HG03066 (cell line): ENCODE measurements at regions not wholly inside any gene's neighbourhood (a gene's known extent, or its start where the extent isn't known, plus 50 kb on each side); places are given as distances from the start of the nearest gene placed in this dataset.
"Not testable (repeated sequence)": the region's sequence is repeated elsewhere in the genome, so short reads cannot be mapped to it uniquely, and the experiment has no call there.

ENCODE experiments used
- ATAC-seq: cut with Tn5 transposase; IDR thresholded peaks from one replicate; pipeline ENCODE4 v1.9.1; 2021; ENCODE audit warnings: low read depth; ENCODE audit not compliant: unreplicated experiment

- ATAC-seq = no peak
These were observed 158.1 kb upstream of the MAMLD1 start for GRCh38 chrX:150205011-150205410.

- no peak for ATAC-seq
These were observed 155.4 kb upstream of the MAMLD1 start for GRCh38 chrX:150207733-150208132.

- ATAC-seq = no peak
These were observed 151.1 kb upstream of the MAMLD1 start for GRCh38 chrX:150211988-150212387.

GRCh38 chrX:150212672-150213480 lies 150.2 kb upstream of the MAMLD1 start:
- ATAC-seq = no peak

GRCh38 chrX:150213481-150214030 lies 149.6 kb upstream of the MAMLD1 start:
- ATAC-seq = no peak

- ATAC-seq = not testable (repeated sequence)
These were observed 147.1 kb upstream of the MAMLD1 start for GRCh38 chrX:150216000-150216399.

- ATAC-seq = no peak
These were observed 146.4 kb upstream of the MAMLD1 start for GRCh38 chrX:150216716-150217115.

- ATAC-seq = no peak
These were observed 145.5 kb upstream of the MAMLD1 start for GRCh38 chrX:150217609-150218008.

GRCh38 chrX:150219374-150220185 lies 143.5 kb upstream of the MAMLD1 start:
- no peak for ATAC-seq

GRCh38 chrX:150223176-150224015 lies 139.7 kb upstream of the MAMLD1 start:
- ATAC-seq = no peak

- no peak for ATAC-seq
These were observed 138.4 kb upstream of the MAMLD1 start for GRCh38 chrX:150224676-150225075.

GRCh38 chrX:150225266-150225665 lies 137.9 kb upstream of the MAMLD1 start:
- ATAC-seq = no peak

GRCh38 chrX:150225756-150226155 lies 137.4 kb upstream of the MAMLD1 start:
- ATAC-seq = no peak

- no peak for ATAC-seq
These were observed 136.7 kb upstream of the MAMLD1 start for GRCh38 chrX:150226223-150226965.

GRCh38 chrX:150227321-150227860 lies 135.7 kb upstream of the MAMLD1 start:
- ATAC-seq = no peak

GRCh38 chrX:150227873-150228410 lies 135.2 kb upstream of the MAMLD1 start:
- ATAC-seq = no peak

- ATAC-seq = no peak
These were observed 134.7 kb upstream of the MAMLD1 start for GRCh38 chrX:150228431-150228830.

GRCh38 chrX:150229030-150229429 lies 134.1 kb upstream of the MAMLD1 start:
- no peak for ATAC-seq

- ATAC-seq = no peak
These were observed 133.6 kb upstream of the MAMLD1 start for GRCh38 chrX:150229481-150229880.
